ENCODE measurements at regions not wholly inside any gene's neighbourhood (a gene's known extent, or its start where the extent isn't known, plus 50 kb on each side); places are given as distances from the start of the nearest gene placed in this dataset.

GRCh38 chr2:147623328-147623727, 221.5 kb upstream of the ACVR2A start:
- Histone ChIP-seq H3K9ac (ENCODE audit: low read length) (no peak overlapping the region), H3K4me3 (ENCODE audit: insufficient read depth in 1 of 2, low read depth in 1 of 2, low read length in 2 of 2) (no peak overlapping the region), H2AK5ac (ENCODE audit: low read length, severe bottlenecking) (no peak overlapping the region), H2BK120ac (ENCODE audit: low read depth, low read length) (no peak overlapping the region), H3K36me3 (ENCODE audit: control insufficient read depth in 1 of 2, insufficient read depth in 2 of 2, low read depth in 1 of 2, low read length in 2 of 2) (no peaks in the 10 kb centered on the region), H3K4me2 (ENCODE audit: low read length, poor library complexity, severe bottlenecking) (no peak overlapping the region), H3K14ac (ENCODE audit: low read length in 2 of 2) (no peak overlapping the region), H3K27me3 (ENCODE audit: control insufficient read depth in 1 of 2, insufficient read depth in 1 of 2, low read length in 2 of 2) (no peaks in the 10 kb centered on the region), H2BK5ac (ENCODE audit: low read depth, low read length, poor library complexity, severe bottlenecking) (no peak overlapping the region), H3K23ac (ENCODE audit: low read length in 2 of 2) (no peak overlapping the region), H3K4me1 (ENCODE audit: control insufficient read depth, insufficient read depth, low read depth, low read length) (no peaks in the 10 kb centered on the region), H2BK12ac (ENCODE audit: low read length in 2 of 2) (no peak overlapping the region), H2AFZ (ENCODE audit: low read depth, low read length) (no peak overlapping the region), H3K27ac (ENCODE audit: low read length, poor library complexity, severe bottlenecking) (no peak overlapping the region), H3K4ac (ENCODE audit: low read depth in 1 of 2, low read length in 2 of 2) (no peak overlapping the region), H3K18ac (ENCODE audit: low read depth in 1 of 2, low read length in 2 of 2) (no peak overlapping the region), H3K9me3 (ENCODE audit: control insufficient read depth, low read length) (no peaks in the 10 kb centered on the region), H2BK15ac (ENCODE audit: low read depth, poor library complexity, severe bottlenecking) (no peak overlapping the region), H4K91ac (ENCODE audit: low read length) (no peak overlapping the region), H4K8ac (ENCODE audit: low read length) (no peak overlapping the region), H3K79me1 (replicated peaks; ENCODE audit: low read length, poor library complexity, severe bottlenecking) (no peaks in the 10 kb centered on the region)
- no CpG with 5 or more reads among the region's 1 CpG for WGBS
- DNase-seq, result no peak

GRCh38 chr2:147621656-147622197, 223.1 kb upstream of the ACVR2A start:
- Histone ChIP-seq H3K27ac (ENCODE audit: low read length, poor library complexity, severe bottlenecking) (no peak overlapping the region), H3K4me2 (ENCODE audit: low read length, poor library complexity, severe bottlenecking) (no peak overlapping the region), H3K23ac (ENCODE audit: low read length in 2 of 2) (no peak overlapping the region), H3K36me3 (ENCODE audit: control insufficient read depth in 1 of 2, insufficient read depth in 2 of 2, low read depth in 1 of 2, low read length in 2 of 2) (no peaks in the 10 kb centered on the region), H2BK15ac (ENCODE audit: low read depth, poor library complexity, severe bottlenecking) (no peak overlapping the region), H2AK5ac (ENCODE audit: low read length, severe bottlenecking) (no peak overlapping the region), H2AFZ (ENCODE audit: low read depth, low read length) (no peak overlapping the region), H2BK5ac (ENCODE audit: low read depth, low read length, poor library complexity, severe bottlenecking) (no peak overlapping the region), H2BK12ac (ENCODE audit: low read length in 2 of 2) (no peak overlapping the region), H3K27me3 (ENCODE audit: control insufficient read depth in 1 of 2, insufficient read depth in 1 of 2, low read length in 2 of 2) (no peaks in the 10 kb centered on the region), H3K4me1 (ENCODE audit: control insufficient read depth, insufficient read depth, low read depth, low read length) (no peaks in the 10 kb centered on the region), H2BK120ac (ENCODE audit: low read depth, low read length) (no peak overlapping the region), H3K18ac (ENCODE audit: low read depth in 1 of 2, low read length in 2 of 2) (no peak overlapping the region), H3K4ac (ENCODE audit: low read depth in 1 of 2, low read length in 2 of 2) (no peak overlapping the region), H3K9ac (ENCODE audit: low read length) (no peak overlapping the region), H3K4me3 (ENCODE audit: insufficient read depth in 1 of 2, low read depth in 1 of 2, low read length in 2 of 2) (no peak overlapping the region), H3K9me3 (ENCODE audit: control insufficient read depth, low read length) (no peaks in the 10 kb centered on the region), H3K79me1 (replicated peaks; ENCODE audit: low read length, poor library complexity, severe bottlenecking) (no peaks in the 10 kb centered on the region), H4K91ac (ENCODE audit: low read length) (no peak overlapping the region), H3K14ac (ENCODE audit: low read length in 2 of 2) (no peak overlapping the region), H4K8ac (ENCODE audit: low read length) (no peak overlapping the region)
- 90% methylated on average over 3 of the region's 3 CpGs for WGBS
- no peak for DNase-seq

- Histone ChIP-seq H2AK5ac (ENCODE audit: low read length, severe bottlenecking) (no peak overlapping the region), H3K4me2 (ENCODE audit: low read length, poor library complexity, severe bottlenecking) (no peak overlapping the region), H2BK120ac (ENCODE audit: low read depth, low read length) (no peak overlapping the region), H4K91ac (ENCODE audit: low read length) (no peak overlapping the region), H3K4ac (ENCODE audit: low read depth in 1 of 2, low read length in 2 of 2) (no peak overlapping the region), H3K18ac (ENCODE audit: low read depth in 1 of 2, low read length in 2 of 2) (no peak overlapping the region), H3K9ac (ENCODE audit: low read length) (no peak overlapping the region), H3K27me3 (ENCODE audit: control insufficient read depth in 1 of 2, insufficient read depth in 1 of 2, low read length in 2 of 2) (no peaks in the 10 kb centered on the region), H3K79me1 (replicated peaks; ENCODE audit: low read length, poor library complexity, severe bottlenecking) (no peaks in the 10 kb centered on the region), H2AFZ (ENCODE audit: low read depth, low read length) (no peak overlapping the region), H3K27ac (ENCODE audit: low read length, poor library complexity, severe bottlenecking) (no peak overlapping the region), H3K4me1 (ENCODE audit: control insufficient read depth, insufficient read depth, low read depth, low read length) (no peaks in the 10 kb centered on the region), H2BK15ac (ENCODE audit: low read depth, poor library complexity, severe bottlenecking) (no peak overlapping the region), H3K23ac (ENCODE audit: low read length in 2 of 2) (no peak overlapping the region), H2BK5ac (ENCODE audit: low read depth, low read length, poor library complexity, severe bottlenecking) (no peak overlapping the region), H3K14ac (ENCODE audit: low read length in 2 of 2) (no peak overlapping the region), H2BK12ac (ENCODE audit: low read length in 2 of 2) (no peak overlapping the region), H3K4me3 (ENCODE audit: insufficient read depth in 1 of 2, low read depth in 1 of 2, low read length in 2 of 2) (no peak overlapping the region), H3K9me3 (ENCODE audit: control insufficient read depth, low read length) (no peaks in the 10 kb centered on the region), H4K8ac (ENCODE audit: low read length) (no peak overlapping the region), H3K36me3 (ENCODE audit: control insufficient read depth in 1 of 2, insufficient read depth in 2 of 2, low read depth in 1 of 2, low read length in 2 of 2) (no peaks in the 10 kb centered on the region)
- DNase-seq, result no peak
- WGBS, result 95% methylated on average over 1 of the region's 4 CpGs
Observed at GRCh38 chr2:147619808-147620207, 225.0 kb upstream of the ACVR2A start.

GRCh38 chr2:147615726-147616125, 229.1 kb upstream of the ACVR2A start:
- Histone ChIP-seq H3K4me1 (ENCODE audit: control insufficient read depth, insufficient read depth, low read depth, low read length) (no peaks in the 10 kb centered on the region), H4K8ac (ENCODE audit: low read length) (no peak overlapping the region), H3K4me3 (ENCODE audit: insufficient read depth in 1 of 2, low read depth in 1 of 2, low read length in 2 of 2) (no peak overlapping the region), H3K14ac (ENCODE audit: low read length in 2 of 2) (no peak overlapping the region), H3K4me2 (ENCODE audit: low read length, poor library complexity, severe bottlenecking) (no peak overlapping the region), H3K23ac (ENCODE audit: low read length in 2 of 2) (no peak overlapping the region), H3K4ac (ENCODE audit: low read depth in 1 of 2, low read length in 2 of 2) (no peak overlapping the region), H2BK120ac (ENCODE audit: low read depth, low read length) (no peak overlapping the region), H4K91ac (ENCODE audit: low read length) (no peak overlapping the region), H3K9me3 (ENCODE audit: control insufficient read depth, low read length) (no peaks in the 10 kb centered on the region), H3K9ac (ENCODE audit: low read length) (no peak overlapping the region), H3K36me3 (ENCODE audit: control insufficient read depth in 1 of 2, insufficient read depth in 2 of 2, low read depth in 1 of 2, low read length in 2 of 2) (no peaks in the 10 kb centered on the region), H3K18ac (ENCODE audit: low read depth in 1 of 2, low read length in 2 of 2) (no peak overlapping the region), H2BK5ac (ENCODE audit: low read depth, low read length, poor library complexity, severe bottlenecking) (no peak overlapping the region), H3K79me1 (replicated peaks; ENCODE audit: low read length, poor library complexity, severe bottlenecking) (no peaks in the 10 kb centered on the region), H3K27ac (ENCODE audit: low read length, poor library complexity, severe bottlenecking) (no peak overlapping the region), H2AFZ (ENCODE audit: low read depth, low read length) (no peak overlapping the region), H2BK15ac (ENCODE audit: low read depth, poor library complexity, severe bottlenecking) (no peak overlapping the region), H2BK12ac (ENCODE audit: low read length in 2 of 2) (no peak overlapping the region), H2AK5ac (ENCODE audit: low read length, severe bottlenecking) (no peak overlapping the region), H3K27me3 (ENCODE audit: control insufficient read depth in 1 of 2, insufficient read depth in 1 of 2, low read length in 2 of 2) (no peaks in the 10 kb centered on the region)
- DNase-seq, result no peak
- 89% methylated on average over 2 of the region's 2 CpGs for WGBS
